ENCODE measurements at regions not wholly inside any gene's neighbourhood (a gene's known extent, or its start where the extent isn't known, plus 50 kb on each side); places are given as distances from the start of the nearest gene placed in this dataset.

GRCh38 chr13:111490611-111491010 lies 170.2 kb downstream of the TEX29 start:
- Histone ChIP-seq H4K20me1 (ENCODE audit: control insufficient read depth, extremely low read depth, insufficient read depth, low read length) (no peaks in the 10 kb centered on the region), H2AFZ (ENCODE audit: control insufficient read depth, low read length) (no peak overlapping the region), H3K27ac (ENCODE audit: control insufficient read depth, insufficient read depth, low read length) (no peak overlapping the region), H3K9me1 (ENCODE audit: control insufficient read depth, extremely low read depth, insufficient read depth, low read length) (no peaks in the 10 kb centered on the region), H3K79me2 (ENCODE audit: control insufficient read depth, insufficient read depth, low read length) (no peaks in the 10 kb centered on the region), H3K9ac (ENCODE audit: control insufficient read depth, extremely low read depth, insufficient read depth, low read length) (no peak overlapping the region), H3K4me2 (ENCODE audit: control insufficient read depth, extremely low read depth, insufficient read depth, low read depth, low read length) (no peak overlapping the region), H3K4me3 (ENCODE audit: control insufficient read depth in 2 of 3, extremely low read depth in 1 of 3, insufficient read depth in 2 of 3, low read depth in 1 of 3, low read length in 3 of 3) (no peak overlapping the region), H3K9me3 (ENCODE audit: control insufficient read depth, low read depth, low read length) (peaks cover 2% of the 10 kb centered on the region), H3K36me3 (ENCODE audit: control insufficient read depth in 2 of 2, extremely low read depth in 1 of 2, insufficient read depth in 2 of 2, low read length in 2 of 2) (no peaks in the 10 kb centered on the region), H3K4me1 (ENCODE audit: control insufficient read depth, extremely low read depth, insufficient read depth, low read length) (no peaks in the 10 kb centered on the region), H3K27me3 (ENCODE audit: control insufficient read depth, extremely low read depth, insufficient read depth, low read length) (no peaks in the 10 kb centered on the region)
- TF ChIP-seq CTCF (optimal IDR thresholded peaks at IDR 0.05 in 1 of 3, IDR thresholded peaks at IDR 0.05 in 1 of 3, conservative IDR thresholded peaks at IDR 0.05 in 1 of 3; ENCODE audit: extremely low read depth in 1 of 3, insufficient read depth in 2 of 3, low read length in 3 of 3) (no peak), EZH2 (IDR thresholded peaks at IDR 0.05; ENCODE audit: low read length) (no peak)
- DNase-seq (ENCODE audit: low read depth, low spot score) (no peak), FAIRE-seq (no peak)
- dilution Hi-C loops (cut with MboI; ENCODE audit: extremely low pct_ligation_motif_present, low sequenced_read_pairs) = no loop called here

GRCh38 chr13:111491021-111491420 lies 170.6 kb downstream of the TEX29 start:
- TF ChIP-seq EZH2 (IDR thresholded peaks at IDR 0.05; ENCODE audit: low read length) (no peak), CTCF (optimal IDR thresholded peaks at IDR 0.05 in 1 of 3, IDR thresholded peaks at IDR 0.05 in 1 of 3, conservative IDR thresholded peaks at IDR 0.05 in 1 of 3; ENCODE audit: extremely low read depth in 1 of 3, insufficient read depth in 2 of 3, low read length in 3 of 3) (no peak)
- FAIRE-seq (no peak), DNase-seq (ENCODE audit: low read depth, low spot score) (no peak)

More at GRCh38 chr13:111491021-111491420, 170.6 kb downstream of the TEX29 start:
- H2AFZ ChIP-seq (ENCODE audit: control insufficient read depth, low read length) = no peak overlapping the region
- no peak overlapping the region for H3K27ac ChIP-seq (ENCODE audit: control insufficient read depth, insufficient read depth, low read length)
- no peaks in the 10 kb centered on the region for H3K4me1 ChIP-seq (ENCODE audit: control insufficient read depth, extremely low read depth, insufficient read depth, low read length)
- dilution Hi-C loops (cut with MboI; ENCODE audit: extremely low pct_ligation_motif_present, low sequenced_read_pairs) = no loop called here
- no peak overlapping the region for H3K4me3 ChIP-seq (ENCODE audit: control insufficient read depth in 2 of 3, extremely low read depth in 1 of 3, insufficient read depth in 2 of 3, low read depth in 1 of 3, low read length in 3 of 3)
- H3K9ac ChIP-seq (ENCODE audit: control insufficient read depth, extremely low read depth, insufficient read depth, low read length) = no peak overlapping the region
- H4K20me1 ChIP-seq (ENCODE audit: control insufficient read depth, extremely low read depth, insufficient read depth, low read length) = no peaks in the 10 kb centered on the region
- peaks cover 2% of the 10 kb centered on the region for H3K9me3 ChIP-seq (ENCODE audit: control insufficient read depth, low read depth, low read length)
- H3K79me2 ChIP-seq (ENCODE audit: control insufficient read depth, insufficient read depth, low read length) = no peaks in the 10 kb centered on the region
- no peak overlapping the region for H3K4me2 ChIP-seq (ENCODE audit: control insufficient read depth, extremely low read depth, insufficient read depth, low read depth, low read length)
- no peaks in the 10 kb centered on the region for H3K36me3 ChIP-seq (ENCODE audit: control insufficient read depth in 2 of 2, extremely low read depth in 1 of 2, insufficient read depth in 2 of 2, low read length in 2 of 2)
- no peaks in the 10 kb centered on the region for H3K27me3 ChIP-seq (ENCODE audit: control insufficient read depth, extremely low read depth, insufficient read depth, low read length)
- H3K9me1 ChIP-seq (ENCODE audit: control insufficient read depth, extremely low read depth, insufficient read depth, low read length) = no peaks in the 10 kb centered on the region

All from keratinocyte (primary cell).